HCT116 (cell line): ENCODE measurements at regions not wholly inside any gene's neighbourhood (a gene's known extent, or its start where the extent isn't known, plus 50 kb on each side); places are given as distances from the start of the nearest gene placed in this dataset.

Experiments
- ATAC-seq: fragments of 200-7000 bp; cut with Tn5 transposase; 2 replicates; pipeline ENCODE4 v1.9.1; 2020; ENCODE audit warnings: mild to moderate bottlenecking, moderate library complexity
- BruUV-seq: library from RNA; stranded (reverse); fragments of 400-500 nt; replicated peaks from 2 replicates; lab custom pipeline; 2021; lab: Mats Ljungman, UMichigan
- CTCF ChIA-PET: fragments of 300-600 bp; sonication (Branson Sonifier 250); formaldehyde crosslinking; loops from one replicate; lab custom pipeline; 2021; ENCODE audit warnings: antibody characterized with exemption; lab: Charles Lee
- POLR2A ChIA-PET: fragments of 300-600, 350-600 bp; sonication (Branson Sonifier 250); formaldehyde crosslinking; loops from one replicate; lab custom pipeline; 2021; ENCODE audit warnings: antibody characterized with exemption; lab: Charles Lee
- RAD21 ChIA-PET, 2 experiments: fragments of 300-600 bp; sonication (Branson Sonifier 250); formaldehyde crosslinking; loops; one replicate each; lab custom pipeline; 2023; ENCODE audit warnings: low total read pairs in 2 of 2; ENCODE audit not compliant: uncharacterized antibody in 2 of 2, unreplicated experiment in 2 of 2, low non-redundant PET in 1 of 2; lab: Charles Lee
- DNase-seq: peaks from one replicate; pipeline ENCODE4 v3.0.0-alpha.2; 2010; ENCODE audit warnings: low read depth, low spot score
- H2AFZ ChIP-seq: fragments of 200-600 bp; shearing (Covaris generic), sonication (generic); 2 replicates; pipeline ENCODE4 v1.6.1; 2017; ENCODE audit warnings: low read depth, mixed run types, mixed read lengths, antibody characterized with exemption, low read length; ENCODE audit not compliant: poor library complexity, severe bottlenecking
- H3K27ac ChIP-seq: 2 replicates; pipeline ENCODE4 v1.5.1; 2012; ENCODE audit warnings: low read depth, low read length
- H3K27me3 ChIP-seq: fragments of 200-600 bp; sonication (generic); 2 replicates; pipeline ENCODE4 v1.6.1; 2016; ENCODE audit warnings: mixed run types, low read length, mixed read lengths; ENCODE audit not compliant: insufficient read depth
- H3K36me3 ChIP-seq, 2 experiments: fragments of 200-500 bp in 1 of 2; fragments of 200-600 bp in 1 of 2; sonication (Bioruptor generic) in 1 of 2; sonication (generic) in 1 of 2; 2 replicates each; pipeline versions ENCODE4 v1.5.1 to v1.6.1; 2014 to 2016; ENCODE audit warnings: low read length in 2 of 2, inconsistent platforms in 1 of 2, mixed read lengths in 1 of 2, mixed run types in 1 of 2; ENCODE audit not compliant: insufficient read depth in 2 of 2, control insufficient read depth in 1 of 2
- H3K4me1 ChIP-seq, 2 experiments: fragments of 200-600 bp in 1 of 2; sonication (generic) in 1 of 2; 2 replicates each; pipeline versions ENCODE4 v1.5.1 to v1.6.1; 2012 to 2017; ENCODE audit warnings: low read length in 2 of 2, inconsistent platforms in 1 of 2, mild to moderate bottlenecking in 1 of 2, mixed read lengths in 1 of 2, mixed run types in 1 of 2, moderate library complexity in 1 of 2; ENCODE audit not compliant: insufficient read depth in 2 of 2, control insufficient read depth in 1 of 2
- H3K4me2 ChIP-seq: fragments of 200-600 bp; sonication (generic); 2 replicates; pipeline ENCODE4 v1.6.1; 2017; ENCODE audit warnings: mixed run types, low read length, mixed read lengths
- H3K4me3 ChIP-seq, 2 experiments: fragments of 200-600 bp in 1 of 2; sonication (generic) in 1 of 2; replicated peaks in 1 of 2; 2 replicates each; pipeline ENCODE4 v1.5.1; 2011 to 2016; ENCODE audit warnings: low read length in 2 of 2, control low read depth in 1 of 2, low read depth in 1 of 2, mild to moderate bottlenecking in 1 of 2, mixed read lengths in 1 of 2, mixed run types in 1 of 2
- H3K79me2 ChIP-seq: fragments of 200-600 bp; sonication (generic); 2 replicates; pipeline ENCODE4 v1.6.1; 2017; ENCODE audit warnings: mild to moderate bottlenecking, mixed run types, low read length, moderate library complexity, mixed read lengths; ENCODE audit not compliant: insufficient read depth
- H3K9ac ChIP-seq: fragments of 200-600 bp; sonication (generic); 2 replicates; pipeline ENCODE4 v1.6.1; 2016; ENCODE audit warnings: low read length, mixed read lengths
- H3K9me2 ChIP-seq: fragments of 200-600 bp; sonication (generic), shearing (Covaris generic); 2 replicates; pipeline ENCODE4 v1.6.1; 2017; ENCODE audit warnings: mixed run types, mild to moderate bottlenecking, moderate library complexity; ENCODE audit not compliant: insufficient read depth
- H3K9me3 ChIP-seq, 2 experiments: fragments of 200-500 bp in 1 of 2; fragments of 200-600 bp in 1 of 2; sonication (Bioruptor generic) in 1 of 2; sonication (generic) in 1 of 2; 2 replicates each; pipeline ENCODE4 v1.6.1; 2014 to 2017; ENCODE audit warnings: low read length in 2 of 2, mixed read lengths in 2 of 2, inconsistent platforms in 1 of 2, low read depth in 1 of 2, mild to moderate bottlenecking in 1 of 2, mixed run types in 1 of 2, moderate library complexity in 1 of 2; ENCODE audit not compliant: control insufficient read depth in 1 of 2, insufficient read depth in 1 of 2
- H4K20me1 ChIP-seq: fragments of 200-600 bp; sonication (generic), shearing (Covaris generic); 2 replicates; pipeline ENCODE4 v1.6.1; 2017; ENCODE audit warnings: mixed run types, mild to moderate bottlenecking, moderate library complexity; ENCODE audit not compliant: insufficient read depth
- CBX3 ChIP-seq: IDR thresholded peaks from 2 replicates; pipeline ENCODE4 v1.6.1; 2012; ENCODE audit warnings: low read depth
- POLR2AphosphoS5 ChIP-seq: IDR thresholded peaks from 2 replicates; pipeline ENCODE4 v1.6.1; 2011; ENCODE audit warnings: mild to moderate bottlenecking, low read depth, low read length, moderate library complexity
- intact Hi-C: fragments of 100-400 bp; cut with micrococcal nuclease; formaldehyde crosslinking; loops from 2 replicates; pipeline ENCODE4 v1.10.0; 2022
- TF ChIP-seq, protein P1 (sequence below): IDR thresholded peaks from 2 replicates; pipeline ENCODE4 v1.6.1; 2012; ENCODE audit warnings: low read depth

DNA sequence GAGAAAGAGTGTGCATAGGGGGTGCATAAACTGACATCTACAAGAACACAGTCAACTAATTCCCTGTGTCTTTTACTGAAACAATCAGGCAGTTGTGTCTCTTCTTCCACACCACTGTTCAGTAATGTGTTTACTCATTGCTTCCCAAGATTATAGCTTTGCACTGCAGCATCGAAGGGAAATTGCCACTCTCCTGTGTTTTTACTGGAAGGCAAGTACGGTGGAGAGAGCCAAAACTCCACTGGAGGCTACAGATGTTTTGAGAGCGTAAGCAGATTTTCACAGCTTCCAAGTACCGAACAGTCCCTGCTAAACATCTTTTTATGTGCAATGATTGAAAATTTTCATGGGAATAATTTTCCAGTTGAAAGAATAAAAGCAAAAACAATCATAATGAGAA is 510.5 kb upstream of the AKR1E2 start (continued):
- TF ChIP-seq POLR2AphosphoS5, result no peak

DNA sequence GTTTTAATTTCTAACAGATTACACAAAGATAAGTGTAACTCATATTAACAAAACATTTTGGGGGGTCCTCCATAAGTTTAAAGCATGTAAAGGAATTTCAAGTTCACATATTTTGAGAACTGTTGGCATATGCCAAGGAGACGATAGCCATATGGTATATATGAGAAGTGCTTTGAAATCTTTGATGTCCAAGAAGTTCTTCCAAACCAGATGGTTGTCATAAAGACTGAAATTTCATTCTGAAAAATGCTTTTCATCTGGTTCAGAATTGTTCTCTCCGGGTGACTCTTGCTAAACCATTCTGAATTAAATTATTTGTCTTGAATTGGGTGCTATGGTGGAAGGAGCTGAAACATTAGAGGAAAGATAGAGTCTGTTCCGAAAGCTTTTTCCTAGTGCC is 513.0 kb upstream of the AKR1E2 start:
- intact Hi-C loops, result no loop called here
- no peak overlapping the region for H3K4me3 ChIP-seq
- DNase-seq (no peak), ATAC-seq (no peak)
- no peak overlapping the region for H2AFZ ChIP-seq
- H3K9ac ChIP-seq, result no peak overlapping the region
- no peaks in the 10 kb centered on the region for H4K20me1 ChIP-seq
- RAD21 ChIA-PET, result no interaction called here
- POLR2A ChIA-PET, result no interaction called here
- H3K4me2 ChIP-seq, result no peak overlapping the region
- H3K79me2 ChIP-seq, result no peaks in the 10 kb centered on the region
- no peaks in the 10 kb centered on the region for H3K4me1 ChIP-seq
- BruUV-seq, result no TSS peak
- no peak overlapping the region for H3K27ac ChIP-seq
- H3K9me3 ChIP-seq, result no peaks in the 10 kb centered on the region
- CTCF ChIA-PET, result no interaction called here
- no peaks in the 10 kb centered on the region for H3K27me3 ChIP-seq
- TF ChIP-seq, protein P1, sequence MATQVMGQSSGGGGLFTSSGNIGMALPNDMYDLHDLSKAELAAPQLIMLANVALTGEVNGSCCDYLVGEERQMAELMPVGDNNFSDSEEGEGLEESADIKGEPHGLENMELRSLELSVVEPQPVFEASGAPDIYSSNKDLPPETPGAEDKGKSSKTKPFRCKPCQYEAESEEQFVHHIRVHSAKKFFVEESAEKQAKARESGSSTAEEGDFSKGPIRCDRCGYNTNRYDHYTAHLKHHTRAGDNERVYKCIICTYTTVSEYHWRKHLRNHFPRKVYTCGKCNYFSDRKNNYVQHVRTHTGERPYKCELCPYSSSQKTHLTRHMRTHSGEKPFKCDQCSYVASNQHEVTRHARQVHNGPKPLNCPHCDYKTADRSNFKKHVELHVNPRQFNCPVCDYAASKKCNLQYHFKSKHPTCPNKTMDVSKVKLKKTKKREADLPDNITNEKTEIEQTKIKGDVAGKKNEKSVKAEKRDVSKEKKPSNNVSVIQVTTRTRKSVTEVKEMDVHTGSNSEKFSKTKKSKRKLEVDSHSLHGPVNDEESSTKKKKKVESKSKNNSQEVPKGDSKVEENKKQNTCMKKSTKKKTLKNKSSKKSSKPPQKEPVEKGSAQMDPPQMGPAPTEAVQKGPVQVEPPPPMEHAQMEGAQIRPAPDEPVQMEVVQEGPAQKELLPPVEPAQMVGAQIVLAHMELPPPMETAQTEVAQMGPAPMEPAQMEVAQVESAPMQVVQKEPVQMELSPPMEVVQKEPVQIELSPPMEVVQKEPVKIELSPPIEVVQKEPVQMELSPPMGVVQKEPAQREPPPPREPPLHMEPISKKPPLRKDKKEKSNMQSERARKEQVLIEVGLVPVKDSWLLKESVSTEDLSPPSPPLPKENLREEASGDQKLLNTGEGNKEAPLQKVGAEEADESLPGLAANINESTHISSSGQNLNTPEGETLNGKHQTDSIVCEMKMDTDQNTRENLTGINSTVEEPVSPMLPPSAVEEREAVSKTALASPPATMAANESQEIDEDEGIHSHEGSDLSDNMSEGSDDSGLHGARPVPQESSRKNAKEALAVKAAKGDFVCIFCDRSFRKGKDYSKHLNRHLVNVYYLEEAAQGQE, result no peak
- TF ChIP-seq CBX3, result no peak
- H3K9me2 ChIP-seq, result no peaks in the 10 kb centered on the region
- H3K36me3 ChIP-seq, result no peaks in the 10 kb centered on the region
